ENCODE measurements at regions not wholly inside any gene's neighbourhood (a gene's known extent, or its start where the extent isn't known, plus 50 kb on each side); places are given as distances from the start of the nearest gene placed in this dataset.

DNA sequence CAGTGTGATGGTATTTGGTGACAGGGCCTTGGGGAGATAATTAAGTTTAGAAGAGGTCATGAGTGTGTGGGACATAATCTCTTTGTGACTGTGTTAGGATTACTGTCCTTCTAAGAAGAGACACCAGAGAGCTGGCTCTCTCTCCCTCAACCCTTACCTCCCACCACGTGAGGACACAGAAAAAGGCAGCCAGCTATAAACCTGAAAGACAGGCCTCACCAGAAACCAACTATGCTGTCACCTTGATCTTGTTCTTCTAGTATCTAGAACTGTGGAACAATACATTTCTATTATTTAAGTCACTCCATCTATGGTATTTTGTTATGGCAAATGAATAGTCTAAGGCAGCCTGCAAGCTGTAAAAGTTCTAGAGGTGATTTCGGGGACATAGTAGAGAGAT, 203.7 kb downstream of the OTOR start:
- no peak for DNase-seq

DNA sequence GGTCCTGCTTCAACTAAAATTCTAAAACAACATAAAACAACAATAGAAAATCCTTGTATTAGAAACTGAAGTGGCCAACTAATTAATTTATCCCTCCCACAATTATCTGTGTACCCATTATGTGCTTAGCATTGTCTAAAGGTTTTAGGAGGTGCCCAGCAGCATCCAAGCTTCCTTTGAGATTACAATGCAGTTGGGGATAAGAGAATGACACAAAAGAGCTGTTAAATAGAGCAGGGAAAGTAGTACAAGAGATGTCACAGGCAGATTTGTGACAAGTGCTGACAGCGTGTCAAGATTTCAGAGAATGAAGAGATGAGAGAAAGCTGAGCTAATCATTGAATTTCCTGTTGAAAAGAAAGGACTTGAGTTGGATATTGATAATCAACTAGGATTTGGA, 204.8 kb downstream of the OTOR start:
- no peak for DNase-seq

- no peak for DNase-seq
These were observed 205.7 kb downstream of the OTOR start for GRCh38 chr20:16953858-16954257.

DNA sequence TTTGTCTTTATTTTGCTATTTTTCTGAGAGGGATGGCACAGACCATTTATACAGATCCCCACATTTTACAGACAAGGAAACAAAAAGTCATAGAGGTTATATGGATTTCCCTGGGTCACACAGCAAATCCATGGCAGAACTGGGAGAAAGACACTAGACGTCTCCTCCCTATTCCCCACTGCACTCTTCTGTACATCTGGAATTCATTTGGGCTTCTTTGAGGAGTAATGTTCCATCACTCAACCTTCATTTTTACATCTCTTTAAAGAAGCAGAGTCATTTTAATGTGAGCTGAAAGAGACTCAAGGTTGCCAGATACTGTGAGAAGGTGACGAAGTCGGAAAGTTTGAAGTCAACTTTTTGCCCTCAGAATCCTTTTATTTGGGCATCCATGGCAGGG, 207.3 kb downstream of the OTOR start:
- no peak for DNase-seq

DNA sequence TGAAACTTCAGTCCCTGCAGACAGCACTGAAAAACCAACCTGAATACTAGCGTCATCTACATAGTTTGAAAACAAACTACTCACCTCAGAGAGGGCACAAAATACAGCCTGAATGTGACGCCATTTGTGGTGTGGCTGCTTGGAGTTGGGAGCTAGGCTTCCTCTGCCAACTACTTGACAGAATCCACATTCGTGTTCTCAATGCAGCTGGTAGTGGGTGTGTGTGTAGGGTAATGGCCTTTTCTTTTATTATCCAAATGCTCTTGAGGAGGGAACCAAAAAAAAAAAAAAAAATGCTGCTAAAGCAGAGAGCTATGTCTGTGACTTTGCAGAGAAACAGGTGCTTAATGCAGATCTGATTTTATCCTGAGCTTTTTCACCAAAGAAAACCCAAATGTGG, 207.8 kb downstream of the OTOR start:
- DNase-seq = no peak

GRCh38 chr20:16965401-16965800, 217.2 kb downstream of the OTOR start:
- DNase-seq = no peak

DNA sequence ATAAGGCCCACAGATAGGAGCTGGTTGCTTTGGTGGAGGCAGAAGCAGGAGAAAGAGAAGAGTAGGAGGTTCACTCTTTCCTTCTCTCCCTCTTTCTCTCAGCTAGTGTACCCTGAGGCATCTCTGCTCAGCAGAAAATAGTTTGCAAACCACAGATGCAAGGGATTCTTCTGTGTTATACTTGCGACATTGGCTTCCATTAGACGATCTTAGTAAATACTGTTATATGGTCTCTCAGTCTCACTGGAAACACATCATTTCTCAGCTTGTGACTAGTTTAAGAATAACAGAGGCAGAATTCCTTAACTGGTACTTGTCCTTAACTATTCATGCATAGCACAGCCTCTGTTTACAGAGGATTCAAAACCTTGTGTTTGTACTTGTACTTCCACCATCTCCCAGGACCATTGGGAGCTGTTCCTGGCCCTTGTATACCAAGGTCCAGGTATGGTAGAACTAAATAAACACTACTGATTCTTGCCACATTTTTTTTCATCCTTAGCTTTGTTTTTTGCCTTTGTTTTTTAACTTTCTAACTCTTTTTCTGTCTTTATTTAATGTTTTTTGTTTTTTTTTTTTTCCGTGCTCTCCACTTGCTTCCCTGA, 218.2 kb downstream of the OTOR start:
- DNase-seq = no peak

DNA sequence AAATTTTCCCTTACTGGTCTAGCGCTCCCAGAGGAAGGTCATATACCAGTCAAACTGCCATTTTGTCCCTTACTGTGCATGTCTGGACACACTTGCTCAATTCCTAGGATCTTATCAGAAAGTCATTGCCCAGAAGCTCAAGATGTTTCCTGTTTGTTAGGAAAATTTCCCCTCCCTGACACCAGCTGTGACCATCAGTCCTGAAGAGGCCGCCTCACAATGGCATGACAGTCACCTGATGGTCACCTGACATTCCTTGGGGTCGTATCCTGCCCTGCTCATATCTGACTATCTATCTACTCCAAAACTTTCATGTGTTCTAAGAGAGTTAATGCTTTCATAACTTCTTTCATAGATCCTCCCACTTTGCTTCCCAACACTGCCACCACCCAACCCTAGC, 219.9 kb downstream of the OTOR start:
- no peak for DNase-seq

DNA sequence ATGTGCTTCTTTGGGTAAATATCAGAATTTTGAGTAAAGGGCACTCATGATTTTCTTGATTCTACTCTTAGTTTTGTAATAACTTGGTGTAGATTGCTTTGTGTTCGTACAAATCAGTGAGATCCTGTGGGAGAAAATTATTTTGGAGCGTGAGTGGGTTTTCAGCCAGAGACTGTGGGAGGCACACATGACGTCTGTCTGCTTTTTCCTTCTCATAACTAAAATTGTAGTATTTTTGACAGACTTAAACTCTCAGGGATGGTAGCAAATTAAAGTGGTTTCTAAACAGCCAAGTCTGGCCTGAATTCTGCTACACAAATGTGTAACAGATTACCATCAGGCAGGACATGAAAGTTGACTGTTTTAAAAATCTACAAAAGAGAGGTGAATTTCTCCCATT, 222.6 kb downstream of the OTOR start:
- no peak for DNase-seq

- no peak for DNase-seq
These were observed 226.1 kb downstream of the OTOR start for GRCh38 chr20:16974080-16974854.

GRCh38 chr20:16974855-16975162, 226.7 kb downstream of the OTOR start:
- no peak for DNase-seq

DNA sequence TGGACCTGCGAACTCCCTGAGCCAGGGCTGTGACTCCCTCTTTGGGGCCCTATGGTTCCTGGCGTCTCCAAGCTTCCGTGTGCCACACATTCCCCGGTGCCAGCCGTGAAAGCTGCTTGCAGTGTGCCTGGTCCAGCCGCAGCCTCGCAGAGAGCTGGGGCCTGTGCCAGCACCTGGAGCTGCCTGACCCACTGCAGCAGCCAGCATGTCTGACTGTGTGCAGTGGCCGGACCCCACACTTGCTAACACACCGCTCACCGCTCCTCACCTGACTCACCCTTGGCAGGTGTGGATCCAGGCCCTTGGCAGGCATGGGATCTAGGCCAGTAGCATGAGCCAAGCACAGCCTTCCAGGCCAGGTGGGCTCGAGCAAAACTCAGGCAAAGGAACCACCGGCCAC, 227.5 kb downstream of the OTOR start:
- no peak for DNase-seq

DNA sequence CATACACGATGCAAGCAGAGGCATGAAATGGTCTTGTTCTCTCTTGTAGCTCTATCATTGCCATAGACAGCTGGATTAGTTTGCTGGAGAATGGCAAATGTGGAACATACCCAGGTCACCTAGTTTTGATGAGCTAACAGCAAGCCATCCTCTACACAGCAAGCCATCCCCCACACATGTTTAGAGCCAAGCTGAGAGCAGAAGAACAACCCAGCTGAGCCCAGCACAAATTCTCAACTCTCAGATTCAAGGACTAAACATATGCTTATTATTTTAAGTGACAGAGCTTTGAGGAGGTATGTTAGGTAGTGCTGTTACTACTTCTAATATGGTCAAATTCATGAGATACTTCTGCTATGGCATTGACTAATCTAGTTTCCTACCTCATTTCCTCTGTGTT, 230.3 kb downstream of the OTOR start:
- no peak for DNase-seq

DNA sequence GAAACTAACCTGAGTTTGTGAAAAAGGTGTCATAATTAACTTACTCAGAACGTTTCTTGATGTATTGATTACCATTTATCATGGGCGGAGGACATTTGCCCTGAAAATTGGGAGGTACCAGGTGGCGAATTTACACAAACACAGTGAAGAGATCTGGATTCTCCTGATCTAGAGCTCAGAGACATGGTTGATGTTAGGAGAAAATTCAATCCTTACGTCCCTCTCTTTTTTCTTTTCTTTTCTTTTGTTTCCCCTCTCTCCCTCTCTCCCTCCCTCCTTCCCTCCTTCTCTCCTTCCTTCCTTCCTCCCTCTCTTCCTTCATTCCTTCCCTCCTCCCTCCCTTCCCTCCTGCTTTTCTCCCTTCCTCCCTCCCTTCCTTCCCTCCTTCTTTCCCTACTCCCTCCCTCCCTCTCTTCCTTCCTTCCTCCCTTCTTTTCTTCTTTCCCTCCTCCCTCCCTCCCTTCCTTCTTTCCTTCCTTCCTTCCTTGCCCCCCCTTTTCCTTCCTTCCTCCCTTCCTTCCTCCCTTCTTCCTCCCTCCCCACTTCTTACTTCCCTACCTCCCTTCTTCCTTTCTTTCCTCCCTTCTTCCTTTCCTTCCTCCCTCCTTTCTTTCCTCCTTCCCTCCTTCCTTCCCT, 234.1 kb downstream of the OTOR start:
- DNase-seq = no peak

GRCh38 chr20:16984481-16984880, 236.3 kb downstream of the OTOR start:
- no peak for DNase-seq

- no peak for DNase-seq
These were observed 223.5 kb upstream of the PCSK2 start for GRCh38 chr20:17003170-17003870.

GRCh38 chr20:17010181-17010580, 216.7 kb upstream of the PCSK2 start:
- DNase-seq = no peak

DNA sequence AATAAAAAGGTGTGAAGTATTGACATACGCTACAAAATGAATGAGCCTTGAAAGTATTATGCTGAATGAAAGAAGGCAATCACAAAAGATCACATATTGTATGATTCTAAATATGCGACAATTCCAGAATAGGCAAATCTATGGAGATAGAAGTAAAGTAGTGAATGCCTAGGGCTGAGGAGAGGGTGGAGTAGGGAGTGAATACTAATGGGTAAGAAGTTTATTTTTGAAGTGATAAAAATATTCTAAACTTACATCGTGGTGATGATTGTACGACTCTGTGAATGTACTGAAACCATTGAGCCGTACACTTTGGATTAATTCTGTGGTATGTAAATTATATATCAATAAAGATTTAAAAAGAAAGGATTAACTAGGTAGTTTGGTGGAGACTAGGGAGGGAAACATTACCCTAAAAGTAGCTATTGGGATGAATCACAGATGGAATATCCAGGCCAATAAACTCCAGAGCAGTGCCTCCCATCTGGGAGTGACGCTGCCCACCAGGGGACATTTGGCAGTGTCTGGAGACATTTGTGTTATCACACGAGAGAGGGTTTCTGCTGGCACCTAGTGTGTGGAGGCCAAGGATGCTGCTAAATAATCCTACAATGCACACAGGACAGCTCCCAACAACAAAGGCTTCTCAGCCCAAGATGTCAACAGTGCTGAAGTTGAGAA, 214.2 kb upstream of the PCSK2 start:
- no peak for DNase-seq

DNA sequence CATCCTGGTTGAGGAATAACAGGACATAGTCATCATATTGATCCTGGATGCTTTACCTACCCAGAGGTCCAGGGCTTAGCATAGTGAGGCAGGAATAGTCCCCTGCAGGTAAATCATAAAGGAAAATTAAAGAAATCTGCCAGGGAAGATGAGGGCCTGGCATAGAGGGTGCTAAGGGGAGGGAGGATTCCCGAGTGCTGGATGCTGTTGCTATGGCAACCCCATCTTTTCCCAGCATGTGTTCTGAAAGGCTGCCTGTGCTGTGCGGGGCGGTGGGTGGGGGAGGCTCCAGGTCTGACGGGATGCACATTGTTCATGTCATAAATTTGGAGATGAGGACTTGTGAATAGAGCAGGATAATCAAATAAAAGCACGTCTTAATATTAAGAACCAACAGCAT, 212.6 kb upstream of the PCSK2 start:
- no peak for DNase-seq

GRCh38 chr20:17014756-17015366, 212.0 kb upstream of the PCSK2 start:
- no peak for DNase-seq

DNA sequence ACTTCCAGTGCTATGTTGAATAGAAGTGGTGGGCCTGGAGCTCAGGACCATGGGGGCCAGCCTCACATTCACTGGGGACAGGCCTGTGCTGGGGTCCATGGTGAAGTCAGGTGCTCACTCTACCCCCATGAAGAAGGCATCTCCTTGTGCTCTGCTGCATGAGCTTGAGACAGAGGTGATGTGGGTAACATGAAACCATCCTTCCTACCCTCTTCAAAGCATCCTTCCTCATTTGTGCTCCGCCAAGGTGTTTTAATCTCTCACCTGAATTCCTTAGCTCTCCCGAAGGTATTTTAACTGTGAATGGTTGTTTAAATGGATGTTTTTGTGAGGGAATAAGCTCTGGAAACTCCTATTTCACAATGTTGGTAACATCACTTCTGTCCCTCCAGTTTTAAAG, 209.6 kb upstream of the PCSK2 start:
- DNase-seq = no peak

- no peak for DNase-seq
These were observed 205.4 kb upstream of the PCSK2 start for GRCh38 chr20:17021481-17021880.

DNA sequence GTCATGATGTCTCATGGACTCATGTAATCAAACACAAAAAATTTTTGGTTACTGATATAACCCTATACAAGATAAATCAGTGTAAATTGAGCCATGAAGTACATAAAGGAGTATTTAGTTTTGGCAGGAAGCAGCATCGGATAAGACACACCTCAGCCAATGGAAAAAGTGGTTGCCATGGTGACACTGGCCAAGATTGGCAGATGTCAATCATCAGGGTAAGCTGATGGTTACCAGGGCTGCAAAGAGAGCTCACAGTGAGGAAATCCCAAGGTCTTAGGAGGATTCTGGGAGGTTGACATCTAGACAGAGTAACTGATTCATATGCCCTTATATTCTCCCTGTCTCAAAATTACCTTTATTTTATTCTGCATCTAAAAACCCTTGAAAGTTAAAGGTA, 203.8 kb upstream of the PCSK2 start:
- no peak for DNase-seq

Measured in activated naive CD4-positive, alpha-beta T cell treated with anti-CD3 and anti-CD28 coated beads, Interleukin-2, amount 50 U/mL, for 16 hours (primary cell).